HCT116 (cell line): ENCODE measurements at regions not wholly inside any gene's neighbourhood (a gene's known extent, or its start where the extent isn't known, plus 50 kb on each side); places are given as distances from the start of the nearest gene placed in this dataset.

ENCODE experiments used
- ATAC-seq: fragments of 200-7000 bp; cut with Tn5 transposase; 2 replicates; pipeline ENCODE4 v1.9.1; 2020; ENCODE audit warnings: mild to moderate bottlenecking, moderate library complexity
- BruUV-seq: library from RNA; stranded (reverse); fragments of 400-500 nt; replicated peaks from 2 replicates; lab custom pipeline; 2021; lab: Mats Ljungman, UMichigan
- CTCF ChIA-PET: fragments of 300-600 bp; sonication (Branson Sonifier 250); formaldehyde crosslinking; loops from one replicate; lab custom pipeline; 2021; ENCODE audit warnings: antibody characterized with exemption; lab: Charles Lee
- POLR2A ChIA-PET: fragments of 300-600, 350-600 bp; sonication (Branson Sonifier 250); formaldehyde crosslinking; loops from one replicate; lab custom pipeline; 2021; ENCODE audit warnings: antibody characterized with exemption; lab: Charles Lee
- RAD21 ChIA-PET, 2 experiments: fragments of 300-600 bp; sonication (Branson Sonifier 250); formaldehyde crosslinking; loops; one replicate each; lab custom pipeline; 2023; ENCODE audit warnings: low total read pairs in 2 of 2; ENCODE audit not compliant: uncharacterized antibody in 2 of 2, unreplicated experiment in 2 of 2, low non-redundant PET in 1 of 2; lab: Charles Lee
- DNase-seq: peaks from one replicate; pipeline ENCODE4 v3.0.0-alpha.2; 2010; ENCODE audit warnings: low read depth, low spot score
- H2AFZ ChIP-seq: fragments of 200-600 bp; shearing (Covaris generic), sonication (generic); 2 replicates; pipeline ENCODE4 v1.6.1; 2017; ENCODE audit warnings: low read depth, mixed run types, mixed read lengths, antibody characterized with exemption, low read length; ENCODE audit not compliant: poor library complexity, severe bottlenecking
- H3K27ac ChIP-seq: 2 replicates; pipeline ENCODE4 v1.5.1; 2012; ENCODE audit warnings: low read depth, low read length
- H3K27me3 ChIP-seq: fragments of 200-600 bp; sonication (generic); 2 replicates; pipeline ENCODE4 v1.6.1; 2016; ENCODE audit warnings: mixed run types, low read length, mixed read lengths; ENCODE audit not compliant: insufficient read depth
- H3K36me3 ChIP-seq, 2 experiments: fragments of 200-500 bp in 1 of 2; fragments of 200-600 bp in 1 of 2; sonication (Bioruptor generic) in 1 of 2; sonication (generic) in 1 of 2; 2 replicates each; pipeline versions ENCODE4 v1.5.1 to v1.6.1; 2014 to 2016; ENCODE audit warnings: low read length in 2 of 2, inconsistent platforms in 1 of 2, mixed read lengths in 1 of 2, mixed run types in 1 of 2; ENCODE audit not compliant: insufficient read depth in 2 of 2, control insufficient read depth in 1 of 2
- H3K4me1 ChIP-seq, 2 experiments: fragments of 200-600 bp in 1 of 2; sonication (generic) in 1 of 2; 2 replicates each; pipeline versions ENCODE4 v1.5.1 to v1.6.1; 2012 to 2017; ENCODE audit warnings: low read length in 2 of 2, inconsistent platforms in 1 of 2, mild to moderate bottlenecking in 1 of 2, mixed read lengths in 1 of 2, mixed run types in 1 of 2, moderate library complexity in 1 of 2; ENCODE audit not compliant: insufficient read depth in 2 of 2, control insufficient read depth in 1 of 2
- H3K4me2 ChIP-seq: fragments of 200-600 bp; sonication (generic); 2 replicates; pipeline ENCODE4 v1.6.1; 2017; ENCODE audit warnings: mixed run types, low read length, mixed read lengths
- H3K4me3 ChIP-seq, 2 experiments: fragments of 200-600 bp in 1 of 2; sonication (generic) in 1 of 2; replicated peaks in 1 of 2; 2 replicates each; pipeline ENCODE4 v1.5.1; 2011 to 2016; ENCODE audit warnings: low read length in 2 of 2, control low read depth in 1 of 2, low read depth in 1 of 2, mild to moderate bottlenecking in 1 of 2, mixed read lengths in 1 of 2, mixed run types in 1 of 2
- H3K79me2 ChIP-seq: fragments of 200-600 bp; sonication (generic); 2 replicates; pipeline ENCODE4 v1.6.1; 2017; ENCODE audit warnings: mild to moderate bottlenecking, mixed run types, low read length, moderate library complexity, mixed read lengths; ENCODE audit not compliant: insufficient read depth
- H3K9ac ChIP-seq: fragments of 200-600 bp; sonication (generic); 2 replicates; pipeline ENCODE4 v1.6.1; 2016; ENCODE audit warnings: low read length, mixed read lengths
- H3K9me2 ChIP-seq: fragments of 200-600 bp; sonication (generic), shearing (Covaris generic); 2 replicates; pipeline ENCODE4 v1.6.1; 2017; ENCODE audit warnings: mixed run types, mild to moderate bottlenecking, moderate library complexity; ENCODE audit not compliant: insufficient read depth
- H3K9me3 ChIP-seq, 2 experiments: fragments of 200-500 bp in 1 of 2; fragments of 200-600 bp in 1 of 2; sonication (Bioruptor generic) in 1 of 2; sonication (generic) in 1 of 2; 2 replicates each; pipeline ENCODE4 v1.6.1; 2014 to 2017; ENCODE audit warnings: low read length in 2 of 2, mixed read lengths in 2 of 2, inconsistent platforms in 1 of 2, low read depth in 1 of 2, mild to moderate bottlenecking in 1 of 2, mixed run types in 1 of 2, moderate library complexity in 1 of 2; ENCODE audit not compliant: control insufficient read depth in 1 of 2, insufficient read depth in 1 of 2
- H4K20me1 ChIP-seq: fragments of 200-600 bp; sonication (generic), shearing (Covaris generic); 2 replicates; pipeline ENCODE4 v1.6.1; 2017; ENCODE audit warnings: mixed run types, mild to moderate bottlenecking, moderate library complexity; ENCODE audit not compliant: insufficient read depth
- CBX3 ChIP-seq: IDR thresholded peaks from 2 replicates; pipeline ENCODE4 v1.6.1; 2012; ENCODE audit warnings: low read depth
- CTCF ChIP-seq, 3 experiments: fragments of 200-600 bp in 1 of 3; sonication (generic) in 1 of 3; IDR thresholded peaks in 2 of 3; conservative IDR thresholded peaks in 1 of 3; 2 replicates each; pipeline ENCODE4 v1.5.1; 2012 to 2017; ENCODE audit warnings: low read depth in 2 of 3, low read length in 2 of 3, antibody characterized with exemption in 1 of 3, borderline replicate concordance in 1 of 3, control low read depth in 1 of 3, mild to moderate bottlenecking in 1 of 3, mixed read lengths in 1 of 3, mixed run types in 1 of 3, moderate library complexity in 1 of 3; ENCODE audit not compliant: insufficient read depth in 1 of 3
- ELF1 ChIP-seq: IDR thresholded peaks from 2 replicates; pipeline ENCODE4 v1.6.1; 2012; ENCODE audit warnings: low read depth, borderline replicate concordance
- EZH2 ChIP-seq: fragments of 200-600 bp; sonication (generic); IDR thresholded peaks from 2 replicates; pipeline ENCODE4 v1.6.1; 2017; ENCODE audit warnings: antibody characterized with exemption, mixed run types
- RAD21 ChIP-seq: IDR thresholded peaks from 2 replicates; pipeline ENCODE4 v1.6.1; 2012; ENCODE audit warnings: low read depth, mild to moderate bottlenecking
- SIN3A ChIP-seq: IDR thresholded peaks from 2 replicates; pipeline ENCODE4 v1.6.1; 2012; ENCODE audit warnings: low read depth
- YY1 ChIP-seq: IDR thresholded peaks from 2 replicates; pipeline ENCODE4 v1.6.1; 2011; ENCODE audit warnings: low read length, low read depth, moderate library complexity, mild to moderate bottlenecking; ENCODE audit not compliant: insufficient replicate concordance; ENCODE audit errors: extremely low read depth
- ZNF274 ChIP-seq: fragments of 200-500 bp; sonication (Bioruptor generic); IDR thresholded peaks from 2 replicates; pipeline ENCODE4 v1.6.1; 2014; ENCODE audit warnings: mild to moderate bottlenecking, low read depth, low read length, inconsistent platforms
- intact Hi-C: fragments of 100-400 bp; cut with micrococcal nuclease; formaldehyde crosslinking; loops from 2 replicates; pipeline ENCODE4 v1.10.0; 2022
- TF ChIP-seq, protein P1 (sequence below): IDR thresholded peaks from 2 replicates; pipeline ENCODE4 v1.6.1; 2012

DNA sequence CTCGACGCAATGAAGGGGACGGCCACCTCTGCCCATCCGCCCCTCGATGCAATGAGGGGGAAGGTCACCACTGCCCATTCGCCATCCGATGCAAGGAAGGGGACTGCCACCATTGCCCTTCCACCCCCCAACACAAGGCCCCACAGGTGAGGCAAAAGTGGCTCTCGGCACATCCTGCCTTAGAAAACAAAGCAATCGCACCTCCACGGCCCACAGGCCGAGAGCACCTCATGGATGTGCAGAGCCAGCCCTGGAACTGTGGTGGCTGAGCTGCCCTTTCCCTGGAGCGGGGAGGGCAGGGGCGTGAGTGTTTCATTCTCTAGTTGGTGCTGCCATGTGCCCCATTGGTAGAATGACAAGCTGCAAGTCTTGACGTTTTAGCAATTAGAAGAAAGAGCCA is 320.6 kb upstream of the SALL3 start:
- Histone ChIP-seq H3K9me2 (no peaks in the 10 kb centered on the region), H3K4me2 (no peak overlapping the region), H3K27ac (no peak overlapping the region), H3K9ac (no peak overlapping the region), H3K4me1 (no peaks in the 10 kb centered on the region), H3K4me3 (no peak overlapping the region), H4K20me1 (no peaks in the 10 kb centered on the region), H3K27me3 (no peaks in the 10 kb centered on the region), H3K79me2 (no peaks in the 10 kb centered on the region), H3K36me3 (no peaks in the 10 kb centered on the region), H2AFZ (no peak overlapping the region), H3K9me3 (no peaks in the 10 kb centered on the region)
- DNase-seq (no peak), ATAC-seq (no peak)
- ChIA-PET RAD21 (no interaction called here), CTCF (no interaction called here), POLR2A (no interaction called here)
- intact Hi-C loops = no loop called here
- TF ChIP-seq SIN3A (no peak), ELF1 (no peak), CBX3 (no peak), YY1 (no peak)
- TF ChIP-seq, protein P1, sequence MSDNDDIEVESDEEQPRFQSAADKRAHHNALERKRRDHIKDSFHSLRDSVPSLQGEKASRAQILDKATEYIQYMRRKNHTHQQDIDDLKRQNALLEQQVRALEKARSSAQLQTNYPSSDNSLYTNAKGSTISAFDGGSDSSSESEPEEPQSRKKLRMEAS = no peak
- BruUV-seq = no TSS peak

DNA sequence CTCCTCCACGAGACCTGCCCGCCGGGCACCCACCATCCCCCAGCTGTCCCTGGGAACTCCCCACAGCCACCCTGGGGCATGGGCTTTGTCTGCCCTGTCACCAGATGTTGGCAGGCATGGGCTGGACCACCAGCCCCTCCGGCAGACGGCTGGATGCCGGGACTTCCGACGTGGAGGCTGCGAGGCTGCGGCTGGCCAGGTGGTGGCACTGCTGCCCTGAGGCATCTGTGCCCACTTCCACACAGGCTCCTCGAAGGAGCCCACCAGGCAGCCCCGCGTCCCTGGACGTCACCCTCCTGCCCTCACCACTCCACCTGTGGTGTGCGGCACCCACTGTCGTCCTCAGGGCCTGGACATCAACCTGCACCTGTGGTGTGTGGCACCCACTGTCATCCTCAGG is 319.9 kb upstream of the SALL3 start:
- intact Hi-C loops = no loop called here
- no peak overlapping the region for H3K4me3 ChIP-seq
- H3K9me2 ChIP-seq = no peaks in the 10 kb centered on the region
- DNase-seq = no peak
- no peak overlapping the region for H3K27ac ChIP-seq
- TF ChIP-seq RAD21 = peak; percentile 22; the same call in 1 of the 2 replicates
- peak in 2 of 3 experiments; percentile 26 to 42; a peak in 3 of 6 replicates for TF ChIP-seq CTCF (IDR thresholded peaks at IDR 0.05 in 2 of 3, conservative IDR thresholded peaks at IDR 0.05 in 1 of 3; ENCODE audit: borderline replicate concordance in 1 of 3, insufficient read depth in 1 of 3, low read depth in 2 of 3, low read length in 2 of 3)
- TF ChIP-seq ZNF274 = no peak
- no peak for TF ChIP-seq EZH2
- peak; percentile 38; the same call in 1 of the 2 replicates for ATAC-seq
- H3K9ac ChIP-seq = no peak overlapping the region
- BruUV-seq = no TSS peak
- no peak overlapping the region for H2AFZ ChIP-seq
- H4K20me1 ChIP-seq = no peaks in the 10 kb centered on the region
- H3K27me3 ChIP-seq = no peaks in the 10 kb centered on the region
- POLR2A ChIA-PET = no interaction called here
- CTCF ChIA-PET = no interaction called here
- no peaks in the 10 kb centered on the region for H3K4me1 ChIP-seq
- RAD21 ChIA-PET = no interaction called here
- H3K79me2 ChIP-seq = no peaks in the 10 kb centered on the region
- no peak overlapping the region for H3K4me2 ChIP-seq
- no peaks in the 10 kb centered on the region for H3K36me3 ChIP-seq
- H3K9me3 ChIP-seq = no peaks in the 10 kb centered on the region
